HFF-Myc (cell line): ENCODE measurements at regions not wholly inside any gene's neighbourhood (a gene's known extent, or its start where the extent isn't known, plus 50 kb on each side); places are given as distances from the start of the nearest gene placed in this dataset.

Source experiments
- DNase-seq: peaks from one replicate; pipeline ENCODE4 v3.0.0-alpha.2; 2011; ENCODE audit warnings: low read depth; ENCODE audit errors: extremely low read depth
- H3K4me3 ChIP-seq: replicated peaks from 2 replicates; pipeline ENCODE4 v1.5.1; 2011; ENCODE audit warnings: low read depth, mild to moderate bottlenecking, control low read depth, low read length
- CTCF ChIP-seq: IDR thresholded peaks from 2 replicates; pipeline ENCODE4 v1.5.1; 2012; ENCODE audit warnings: mild to moderate bottlenecking, low read depth, low read length, control low read depth; ENCODE audit errors: missing control alignments

GRCh38 chr12:94795520-94795919 is 145.2 kb upstream of the TMCC3 start:
- H3K4me3 ChIP-seq = no peak overlapping the region
- DNase-seq = peak; percentile 24

GRCh38 chr12:94795044-94795443 is 144.7 kb upstream of the TMCC3 start:
- no peak for TF ChIP-seq CTCF
- H3K4me3 ChIP-seq = no peak overlapping the region
- DNase-seq = no peak

More at GRCh38 chr12:94795520-94795919, 145.2 kb upstream of the TMCC3 start:
- peak; percentile 17 for TF ChIP-seq CTCF

- TF ChIP-seq CTCF = no peak
- DNase-seq = no peak
- H3K4me3 ChIP-seq = no peak overlapping the region
Observed at GRCh38 chr12:94793191-94793595, 142.8 kb upstream of the TMCC3 start.

GRCh38 chr12:94792693-94793092 is 142.3 kb upstream of the TMCC3 start:
- no peak for DNase-seq
- no peak overlapping the region for H3K4me3 ChIP-seq
- TF ChIP-seq CTCF = no peak

- DNase-seq = no peak
- TF ChIP-seq CTCF = no peak
- H3K4me3 ChIP-seq = no peak overlapping the region
Observed at GRCh38 chr12:94791933-94792332, 141.6 kb upstream of the TMCC3 start.

GRCh38 chr12:94790825-94791224 is 140.5 kb upstream of the TMCC3 start:
- H3K4me3 ChIP-seq = no peak overlapping the region
- DNase-seq = no peak
- no peak for TF ChIP-seq CTCF

GRCh38 chr12:94790370-94790769 is 140.0 kb upstream of the TMCC3 start:
- no peak for TF ChIP-seq CTCF
- no peak for DNase-seq
- H3K4me3 ChIP-seq = no peak overlapping the region
